ENCODE measurements at regions not wholly inside any gene's neighbourhood (a gene's known extent, or its start where the extent isn't known, plus 50 kb on each side); places are given as distances from the start of the nearest gene placed in this dataset.

DNA sequence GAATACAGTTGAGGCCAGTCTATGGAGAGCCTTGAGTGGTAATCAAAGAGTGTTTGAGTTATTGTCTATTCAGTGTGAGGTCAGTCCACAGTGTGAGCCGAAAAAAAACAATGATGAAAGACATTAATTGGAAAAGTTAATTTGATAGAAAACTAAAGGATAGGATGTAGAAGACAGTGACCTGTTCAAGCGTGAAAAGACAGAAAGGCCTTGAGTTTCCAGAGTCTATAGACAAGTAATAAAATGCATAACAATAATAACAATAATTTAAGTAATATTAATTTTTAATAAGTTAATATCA, 90.4 kb downstream of the SLC30A10 start:
- Mint-ChIP-seq H3K4me3 (ENCODE audit: unreplicated experiment) (no peak overlapping the region), H3K4me1 (ENCODE audit: low read depth, unreplicated experiment) (peaks cover 4% of the 10 kb centered on the region), H3K36me3 (ENCODE audit: unreplicated experiment) (no peaks in the 10 kb centered on the region), H3K27ac (ENCODE audit: unreplicated experiment) (no peak overlapping the region), H3K27me3 (ENCODE audit: unreplicated experiment) (peaks cover 2% of the 10 kb centered on the region), H3K9me3 (ENCODE audit: unreplicated experiment) (peaks cover 1% of the 10 kb centered on the region)
- DNase-seq: no peak
- no peak for TF ChIP-seq CTCF (IDR thresholded peaks at IDR 0.05; ENCODE audit: partially characterized antibody, unreplicated experiment)

GRCh38 chr1:219837274-219837993, 90.9 kb downstream of the SLC30A10 start:
- DNase-seq: no peak

GRCh38 chr1:219834314-219834917, 93.9 kb downstream of the SLC30A10 start:
- H3K27ac Mint-ChIP-seq (ENCODE audit: unreplicated experiment): no peak overlapping the region
- DNase-seq: no peak
- peaks cover 2% of the 10 kb centered on the region for H3K4me1 Mint-ChIP-seq (ENCODE audit: low read depth, unreplicated experiment)
- H3K4me3 Mint-ChIP-seq (ENCODE audit: unreplicated experiment): no peak overlapping the region
- H3K9me3 Mint-ChIP-seq (ENCODE audit: unreplicated experiment): peaks cover 1% of the 10 kb centered on the region
- peaks cover 2% of the 10 kb centered on the region for H3K27me3 Mint-ChIP-seq (ENCODE audit: unreplicated experiment)
- H3K36me3 Mint-ChIP-seq (ENCODE audit: unreplicated experiment): no peaks in the 10 kb centered on the region
- no peak for TF ChIP-seq CTCF (IDR thresholded peaks at IDR 0.05; ENCODE audit: partially characterized antibody, unreplicated experiment)

More at GRCh38 chr1:219837274-219837993, 90.9 kb downstream of the SLC30A10 start:
- Mint-ChIP-seq H3K4me1 (ENCODE audit: low read depth, unreplicated experiment) (peaks cover 4% of the 10 kb centered on the region), H3K27me3 (ENCODE audit: unreplicated experiment) (peaks cover 2% of the 10 kb centered on the region), H3K9me3 (ENCODE audit: unreplicated experiment) (peaks cover 1% of the 10 kb centered on the region), H3K36me3 (ENCODE audit: unreplicated experiment) (no peaks in the 10 kb centered on the region), H3K27ac (ENCODE audit: unreplicated experiment) (no peak overlapping the region), H3K4me3 (ENCODE audit: unreplicated experiment) (no peak overlapping the region)
- TF ChIP-seq CTCF (IDR thresholded peaks at IDR 0.05; ENCODE audit: partially characterized antibody, unreplicated experiment): peak; percentile 44

DNA sequence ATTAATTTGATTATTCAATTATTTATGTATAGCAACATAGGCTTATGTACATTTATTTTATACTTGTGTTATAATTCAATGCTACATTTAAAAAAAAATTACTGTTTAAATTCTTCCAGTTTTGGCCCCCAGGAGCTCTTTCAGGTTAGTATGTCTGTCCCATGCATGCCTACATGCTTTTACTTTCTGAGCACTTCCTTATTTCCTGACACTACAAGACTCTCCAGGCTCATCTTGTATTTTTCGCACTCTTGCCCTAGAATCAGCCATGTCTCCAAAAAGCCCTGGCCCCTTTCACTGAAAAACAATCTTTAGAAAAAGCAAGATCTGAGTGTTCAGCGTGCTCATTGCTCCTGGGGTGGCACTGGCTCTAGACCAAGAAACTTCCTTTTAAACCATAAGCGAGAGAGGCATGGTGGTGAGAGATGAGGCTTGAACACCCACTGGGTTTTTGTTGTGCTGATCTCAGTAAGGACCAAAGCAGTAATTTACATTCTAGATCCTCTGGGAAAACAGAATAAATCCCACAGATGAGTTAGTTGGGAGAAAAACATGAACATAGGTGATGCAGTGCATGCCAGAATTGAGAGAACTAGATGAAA, 95.0 kb downstream of the SLC30A10 start:
- H3K27ac Mint-ChIP-seq (ENCODE audit: unreplicated experiment): no peak overlapping the region
- no peak for DNase-seq
- no peak overlapping the region for H3K4me3 Mint-ChIP-seq (ENCODE audit: unreplicated experiment)
- H3K36me3 Mint-ChIP-seq (ENCODE audit: unreplicated experiment): no peaks in the 10 kb centered on the region
- H3K27me3 Mint-ChIP-seq (ENCODE audit: unreplicated experiment): peaks cover 2% of the 10 kb centered on the region
- no peaks in the 10 kb centered on the region for H3K9me3 Mint-ChIP-seq (ENCODE audit: unreplicated experiment)
- no peaks in the 10 kb centered on the region for H3K4me1 Mint-ChIP-seq (ENCODE audit: low read depth, unreplicated experiment)
- TF ChIP-seq CTCF (IDR thresholded peaks at IDR 0.05; ENCODE audit: partially characterized antibody, unreplicated experiment): no peak

GRCh38 chr1:219826290-219826689, 102.1 kb downstream of the SLC30A10 start:
- H3K4me1 Mint-ChIP-seq (ENCODE audit: low read depth, unreplicated experiment): no peaks in the 10 kb centered on the region
- no peaks in the 10 kb centered on the region for H3K9me3 Mint-ChIP-seq (ENCODE audit: unreplicated experiment)
- no peak overlapping the region for H3K27ac Mint-ChIP-seq (ENCODE audit: unreplicated experiment)
- no peak overlapping the region for H3K4me3 Mint-ChIP-seq (ENCODE audit: unreplicated experiment)
- DNase-seq: no peak
- TF ChIP-seq CTCF (IDR thresholded peaks at IDR 0.05; ENCODE audit: partially characterized antibody, unreplicated experiment): no peak
- no peaks in the 10 kb centered on the region for H3K27me3 Mint-ChIP-seq (ENCODE audit: unreplicated experiment)
- no peaks in the 10 kb centered on the region for H3K36me3 Mint-ChIP-seq (ENCODE audit: unreplicated experiment)

Data from glutamatergic neuron (in vitro differentiated cells).